Liver (tissue), 2 donors: ENCODE measurements at regions not wholly inside any gene's neighbourhood (a gene's known extent, or its start where the extent isn't known, plus 50 kb on each side); places are given as distances from the start of the nearest gene placed in this dataset.

ENCODE experiments used
- TF ChIP-seq, protein P1 (sequence below): fragments of 150-350 bp; IDR thresholded peaks from 2 replicates; pipeline ENCODE4 v1.5.1; 2017; ENCODE audit warnings: improper control_type of control experiment, low read depth, low read length; ENCODE audit not compliant: missing input control
- TF ChIP-seq, protein P2 (sequence below): IDR thresholded peaks from 2 replicates; pipeline ENCODE4 v1.6.1; 2016; ENCODE audit warnings: antibody characterized with exemption, mild to moderate bottlenecking
- donor health status: healthy.

DNA sequence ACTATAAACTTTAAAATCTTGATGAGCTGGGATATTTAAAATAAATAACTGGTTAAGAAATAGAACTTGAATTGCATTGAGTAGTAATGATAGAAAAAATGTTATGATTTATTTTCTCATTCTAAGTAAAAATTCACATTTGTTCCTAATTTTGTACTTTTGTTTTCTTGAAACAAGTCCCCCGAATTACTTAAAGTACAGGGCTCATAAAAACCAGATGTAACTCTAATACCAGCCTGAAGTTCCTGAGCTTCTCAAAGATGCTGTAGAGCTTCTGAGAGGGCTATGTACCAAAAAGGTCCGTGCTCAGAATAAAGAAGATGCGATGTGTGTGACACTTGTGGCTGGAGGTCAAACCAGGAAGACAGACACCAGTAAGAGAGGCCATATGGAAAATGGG, 116.1 kb upstream of the TACR1 start:
- TF ChIP-seq, protein P1, sequence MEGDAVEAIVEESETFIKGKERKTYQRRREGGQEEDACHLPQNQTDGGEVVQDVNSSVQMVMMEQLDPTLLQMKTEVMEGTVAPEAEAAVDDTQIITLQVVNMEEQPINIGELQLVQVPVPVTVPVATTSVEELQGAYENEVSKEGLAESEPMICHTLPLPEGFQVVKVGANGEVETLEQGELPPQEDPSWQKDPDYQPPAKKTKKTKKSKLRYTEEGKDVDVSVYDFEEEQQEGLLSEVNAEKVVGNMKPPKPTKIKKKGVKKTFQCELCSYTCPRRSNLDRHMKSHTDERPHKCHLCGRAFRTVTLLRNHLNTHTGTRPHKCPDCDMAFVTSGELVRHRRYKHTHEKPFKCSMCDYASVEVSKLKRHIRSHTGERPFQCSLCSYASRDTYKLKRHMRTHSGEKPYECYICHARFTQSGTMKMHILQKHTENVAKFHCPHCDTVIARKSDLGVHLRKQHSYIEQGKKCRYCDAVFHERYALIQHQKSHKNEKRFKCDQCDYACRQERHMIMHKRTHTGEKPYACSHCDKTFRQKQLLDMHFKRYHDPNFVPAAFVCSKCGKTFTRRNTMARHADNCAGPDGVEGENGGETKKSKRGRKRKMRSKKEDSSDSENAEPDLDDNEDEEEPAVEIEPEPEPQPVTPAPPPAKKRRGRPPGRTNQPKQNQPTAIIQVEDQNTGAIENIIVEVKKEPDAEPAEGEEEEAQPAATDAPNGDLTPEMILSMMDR = no peak
- TF ChIP-seq, protein P2, sequence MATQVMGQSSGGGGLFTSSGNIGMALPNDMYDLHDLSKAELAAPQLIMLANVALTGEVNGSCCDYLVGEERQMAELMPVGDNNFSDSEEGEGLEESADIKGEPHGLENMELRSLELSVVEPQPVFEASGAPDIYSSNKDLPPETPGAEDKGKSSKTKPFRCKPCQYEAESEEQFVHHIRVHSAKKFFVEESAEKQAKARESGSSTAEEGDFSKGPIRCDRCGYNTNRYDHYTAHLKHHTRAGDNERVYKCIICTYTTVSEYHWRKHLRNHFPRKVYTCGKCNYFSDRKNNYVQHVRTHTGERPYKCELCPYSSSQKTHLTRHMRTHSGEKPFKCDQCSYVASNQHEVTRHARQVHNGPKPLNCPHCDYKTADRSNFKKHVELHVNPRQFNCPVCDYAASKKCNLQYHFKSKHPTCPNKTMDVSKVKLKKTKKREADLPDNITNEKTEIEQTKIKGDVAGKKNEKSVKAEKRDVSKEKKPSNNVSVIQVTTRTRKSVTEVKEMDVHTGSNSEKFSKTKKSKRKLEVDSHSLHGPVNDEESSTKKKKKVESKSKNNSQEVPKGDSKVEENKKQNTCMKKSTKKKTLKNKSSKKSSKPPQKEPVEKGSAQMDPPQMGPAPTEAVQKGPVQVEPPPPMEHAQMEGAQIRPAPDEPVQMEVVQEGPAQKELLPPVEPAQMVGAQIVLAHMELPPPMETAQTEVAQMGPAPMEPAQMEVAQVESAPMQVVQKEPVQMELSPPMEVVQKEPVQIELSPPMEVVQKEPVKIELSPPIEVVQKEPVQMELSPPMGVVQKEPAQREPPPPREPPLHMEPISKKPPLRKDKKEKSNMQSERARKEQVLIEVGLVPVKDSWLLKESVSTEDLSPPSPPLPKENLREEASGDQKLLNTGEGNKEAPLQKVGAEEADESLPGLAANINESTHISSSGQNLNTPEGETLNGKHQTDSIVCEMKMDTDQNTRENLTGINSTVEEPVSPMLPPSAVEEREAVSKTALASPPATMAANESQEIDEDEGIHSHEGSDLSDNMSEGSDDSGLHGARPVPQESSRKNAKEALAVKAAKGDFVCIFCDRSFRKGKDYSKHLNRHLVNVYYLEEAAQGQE = no peak
